ENCODE measurements at regions not wholly inside any gene's neighbourhood (a gene's known extent, or its start where the extent isn't known, plus 50 kb on each side); places are given as distances from the start of the nearest gene placed in this dataset.
"Not testable (repeated sequence)": the region's sequence is repeated elsewhere in the genome, so short reads cannot be mapped to it uniquely, and the experiment has no call there.

- no peak for DNase-seq
These were observed 596.5 kb downstream of the SUCLG1 start for GRCh38 chr2:83862600-83862999.

DNA sequence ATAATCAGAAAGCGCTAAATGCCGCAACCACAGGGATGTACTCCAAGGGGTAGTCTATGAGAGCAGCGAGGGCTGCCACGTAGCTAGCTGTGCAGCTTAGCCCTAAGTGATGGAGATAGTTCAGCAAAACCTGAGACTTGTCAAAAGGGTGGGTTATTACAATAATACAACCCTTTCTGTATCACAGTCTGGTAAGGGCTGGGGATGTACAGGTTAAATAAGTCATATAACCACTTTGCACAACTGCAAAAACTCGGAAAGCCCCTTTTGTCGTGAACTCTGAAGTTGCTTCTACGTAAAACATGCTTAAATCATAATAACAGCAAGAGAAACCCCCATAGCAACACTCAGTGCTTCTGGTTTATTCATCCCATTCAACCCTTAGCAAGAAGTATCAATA lies 598.8 kb downstream of the SUCLG1 start:
- DNase-seq: no peak

GRCh38 chr2:83859553-83859952 lies 599.5 kb downstream of the SUCLG1 start:
- no peak for DNase-seq

- DNase-seq: no peak
These were observed 608.0 kb downstream of the SUCLG1 start for GRCh38 chr2:83851066-83851465.

GRCh38 chr2:83850071-83850725 lies 608.9 kb downstream of the SUCLG1 start:
- DNase-seq: no peak

- no peak for DNase-seq
These were observed 614.6 kb downstream of the SUCLG1 start for GRCh38 chr2:83844490-83844889.

GRCh38 chr2:83842421-83842820 lies 616.7 kb downstream of the SUCLG1 start:
- no peak for DNase-seq

GRCh38 chr2:83837823-83838222 lies 621.3 kb downstream of the SUCLG1 start:
- DNase-seq: no peak

DNA sequence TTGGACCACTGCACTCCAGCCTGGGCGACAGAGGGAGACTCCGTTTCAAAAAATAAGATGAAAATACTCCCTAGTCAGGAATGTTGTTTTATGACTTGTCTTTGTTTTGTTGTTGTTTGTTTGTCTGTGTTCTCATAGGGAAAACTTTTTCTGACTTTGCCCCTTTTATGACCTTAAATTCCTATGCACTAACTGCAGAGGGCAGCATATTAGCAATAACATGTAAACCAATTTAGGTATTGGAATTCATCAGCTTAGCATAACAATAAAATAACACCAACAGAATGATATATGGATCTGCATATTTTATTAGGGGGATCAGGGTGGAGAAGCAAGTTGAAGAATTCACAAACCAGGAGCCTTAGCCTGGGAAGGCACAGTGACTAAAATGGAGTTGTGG lies 631.5 kb downstream of the SUCLG1 start:
- DNase-seq: no peak

DNA sequence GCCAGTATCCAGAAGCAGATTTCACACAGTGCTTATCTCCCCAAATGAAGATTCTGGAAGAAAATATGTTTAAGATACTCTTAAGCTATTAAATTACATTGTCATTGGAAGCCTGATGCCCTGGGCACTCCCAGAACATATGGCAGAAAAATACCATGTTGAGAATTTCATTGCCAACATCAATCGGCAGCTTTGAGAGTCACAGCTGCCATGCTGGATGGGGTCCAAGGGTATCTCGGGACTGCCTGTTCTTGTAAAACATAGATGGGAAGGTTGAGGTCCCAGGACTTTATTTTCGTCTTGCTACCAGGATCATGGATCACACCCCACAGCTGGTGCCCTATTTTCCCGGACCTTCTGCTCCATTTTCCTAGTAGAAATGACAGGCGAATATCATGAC lies 632.5 kb downstream of the SUCLG1 start:
- DNase-seq: no peak

DNA sequence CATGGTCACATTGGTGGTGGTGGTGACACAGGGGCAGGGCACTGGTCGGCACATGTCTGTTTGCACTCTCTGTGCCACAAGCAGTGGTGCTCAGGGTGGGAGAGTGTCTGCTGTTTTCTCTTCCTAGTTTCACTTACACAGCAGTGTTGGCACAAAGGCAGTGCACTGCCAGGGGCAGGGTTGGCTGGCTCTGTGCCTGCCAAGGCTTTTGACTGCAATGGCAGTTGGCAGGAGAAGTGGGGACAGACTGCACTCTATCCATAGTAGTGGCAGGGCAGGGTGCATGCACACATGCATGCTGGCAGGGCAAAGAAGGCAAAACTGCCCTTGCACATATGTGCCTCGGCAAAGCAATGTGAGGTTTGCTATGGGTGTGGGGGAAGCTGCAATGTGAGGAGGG lies 635.9 kb downstream of the SUCLG1 start:
- DNase-seq: no peak

GRCh38 chr2:83817511-83817910 lies 641.6 kb downstream of the SUCLG1 start:
- peak; percentile 12 for DNase-seq

DNA sequence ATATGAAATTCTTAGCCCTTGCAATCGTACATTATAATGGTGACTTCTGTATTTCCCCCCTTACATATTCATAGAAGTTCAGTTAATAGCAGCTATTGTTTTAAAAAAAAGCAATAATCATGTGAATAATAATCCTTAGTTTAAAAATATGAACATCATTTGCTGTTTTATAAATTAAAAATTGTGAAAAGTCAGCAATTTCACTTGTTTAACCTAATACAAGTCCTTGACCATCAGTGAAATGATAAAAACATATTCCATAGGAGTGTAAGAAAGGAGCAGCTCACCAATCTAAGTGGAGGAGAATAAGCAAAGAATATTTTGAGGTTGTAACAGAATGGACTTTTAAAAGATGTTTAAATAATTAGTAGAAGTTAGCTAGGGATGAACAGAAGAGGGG lies 650.2 kb downstream of the SUCLG1 start:
- DNase-seq: no peak

DNA sequence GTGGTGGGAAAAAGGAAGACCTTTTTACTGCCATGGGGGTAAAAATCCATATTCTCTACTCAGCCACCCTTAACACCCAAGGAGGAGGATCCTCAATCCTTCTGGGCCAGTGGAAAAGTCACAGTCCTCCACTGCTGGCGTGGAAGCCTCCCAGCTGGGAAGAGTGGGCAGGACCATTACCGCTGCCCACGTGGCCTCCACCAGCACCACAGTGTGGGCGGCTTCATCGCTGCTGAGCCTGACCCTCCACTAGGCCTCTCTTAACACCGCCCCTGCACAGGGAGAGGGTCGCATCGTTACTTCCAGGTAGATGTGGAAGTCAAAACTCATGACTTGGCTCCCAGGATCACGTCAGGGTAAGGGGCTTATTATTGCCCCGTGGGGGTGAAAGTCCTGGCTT lies 656.5 kb downstream of the SUCLG1 start:
- no peak for DNase-seq

DNA sequence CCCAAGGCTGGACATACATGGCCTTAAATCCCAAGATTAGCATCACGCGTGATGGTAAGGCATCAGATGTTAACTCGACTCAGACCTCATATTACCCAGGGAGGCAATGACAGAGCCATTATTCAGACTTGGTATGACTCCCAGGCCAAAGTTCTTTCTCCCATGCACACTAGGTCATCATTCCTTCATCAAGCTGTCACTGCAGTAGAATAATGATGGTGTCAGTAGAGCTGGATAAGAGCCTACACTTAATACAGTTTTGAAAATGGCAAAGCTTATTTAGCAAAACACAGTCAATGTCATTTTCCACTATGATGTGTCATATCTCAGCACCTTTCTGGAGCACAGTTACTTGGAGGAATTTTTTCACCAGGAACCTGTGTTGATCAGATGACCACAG lies 663.3 kb downstream of the SUCLG1 start:
- no peak for DNase-seq

GRCh38 chr2:83790467-83790866 lies 668.6 kb downstream of the SUCLG1 start:
- not testable (repeated sequence) for DNase-seq

DNA sequence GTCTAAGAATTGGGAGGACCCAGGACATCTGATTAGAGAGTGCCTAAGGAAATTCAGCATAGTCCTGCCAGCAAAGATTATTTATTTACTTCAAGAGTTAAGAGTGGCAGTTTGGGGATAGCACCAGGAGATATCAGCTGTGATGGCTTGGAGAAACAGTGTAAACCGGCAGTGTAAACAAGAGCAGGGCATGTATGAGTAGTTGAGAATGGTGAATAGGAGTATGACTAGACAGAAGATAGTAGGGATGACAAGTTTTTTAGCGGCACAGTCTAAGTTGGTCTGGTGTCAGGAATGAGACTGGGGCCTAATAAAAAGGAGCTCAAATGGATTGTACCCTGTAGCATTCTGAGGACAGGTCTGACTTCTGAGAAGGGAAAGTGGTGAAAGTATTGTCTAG lies 669.4 kb downstream of the SUCLG1 start:
- not testable (repeated sequence) for DNase-seq

DNA sequence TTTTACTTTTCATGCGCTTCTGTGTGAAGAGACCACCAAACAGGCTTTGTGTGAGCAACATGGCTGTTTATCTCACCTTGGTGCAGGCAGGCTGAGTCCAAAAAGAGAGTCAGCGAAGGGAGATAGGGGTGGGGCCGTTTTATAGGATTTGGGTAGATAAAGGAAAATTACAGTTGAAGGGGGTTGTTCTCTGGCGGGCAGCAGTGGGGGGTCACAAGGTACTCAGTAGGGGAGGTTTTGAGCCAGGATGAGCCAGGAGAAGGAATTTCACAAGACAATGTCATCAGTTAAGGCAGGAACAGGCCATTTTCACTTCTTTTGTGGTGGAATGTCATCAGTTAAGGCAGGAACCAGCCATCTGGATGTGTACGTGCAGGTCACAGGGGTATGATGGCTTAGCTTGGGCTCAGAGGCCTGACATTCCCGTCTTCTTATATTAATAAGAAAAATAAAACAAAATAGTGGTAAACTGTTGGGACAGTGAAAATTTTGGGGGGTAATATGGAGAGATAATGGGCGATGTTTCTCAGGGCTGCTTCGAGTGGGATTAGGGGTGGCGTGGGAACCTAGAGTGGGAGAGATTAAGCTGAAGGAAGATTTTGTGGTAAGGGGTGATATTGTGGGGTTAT lies 670.0 kb downstream of the SUCLG1 start:
- DNase-seq: not testable (repeated sequence)

DNA sequence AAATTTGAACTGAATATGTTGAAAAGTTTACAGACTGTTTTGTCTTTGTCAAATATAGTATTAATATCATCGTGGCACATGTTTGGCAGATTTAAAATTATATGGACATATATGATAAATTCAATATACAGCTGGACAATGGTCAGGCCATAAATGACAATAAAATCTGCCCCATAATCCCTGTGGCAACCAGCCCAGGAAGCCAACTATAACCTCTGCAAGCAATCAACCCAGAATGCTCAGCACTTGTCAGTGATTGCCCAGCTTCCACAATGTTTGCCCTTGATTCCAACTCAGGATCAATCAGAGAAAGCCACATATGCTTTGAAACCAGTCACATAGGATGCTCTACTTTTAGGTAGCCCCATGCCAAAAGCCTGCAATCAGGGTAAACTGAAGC lies 671.9 kb downstream of the SUCLG1 start:
- no peak for DNase-seq

DNA sequence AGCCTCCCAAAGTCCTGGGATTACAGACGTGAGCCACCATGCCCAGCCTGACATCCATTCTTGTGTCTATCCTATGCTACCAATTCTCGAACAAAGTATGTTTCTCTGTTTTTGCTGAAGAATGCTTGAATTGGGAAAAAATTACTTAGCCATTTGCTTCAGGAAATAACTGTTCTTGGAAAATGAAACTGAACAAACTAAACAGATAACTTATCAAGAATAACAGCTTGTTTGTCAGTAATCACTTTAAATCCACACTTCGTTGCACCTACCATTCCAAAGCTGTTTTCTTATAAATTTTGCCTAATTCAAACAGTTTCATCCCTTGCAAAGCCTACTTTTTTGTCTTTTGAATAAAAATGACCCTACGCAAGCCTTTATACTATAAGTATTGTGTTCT lies 672.9 kb downstream of the SUCLG1 start:
- no peak for DNase-seq

DNA sequence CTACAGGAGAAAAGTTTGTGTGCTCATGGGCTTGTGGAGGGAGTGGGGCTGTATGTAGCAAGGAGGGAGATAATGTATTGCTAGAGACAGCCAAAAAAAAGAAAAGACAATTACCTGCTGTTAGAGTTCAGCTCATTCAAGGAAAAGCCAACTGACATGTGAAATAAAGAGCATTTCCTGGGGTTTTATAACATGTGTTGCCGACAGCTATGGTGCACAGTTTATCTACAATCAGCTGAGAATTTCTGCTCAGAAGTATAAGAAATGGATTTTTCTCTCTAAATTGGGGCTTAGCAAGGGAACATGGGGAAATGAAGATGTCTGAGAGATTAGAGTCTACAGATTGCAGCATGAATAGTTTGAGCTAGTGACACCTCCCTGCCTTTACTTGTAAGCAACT lies 674.1 kb downstream of the SUCLG1 start:
- DNase-seq: no peak

DNA sequence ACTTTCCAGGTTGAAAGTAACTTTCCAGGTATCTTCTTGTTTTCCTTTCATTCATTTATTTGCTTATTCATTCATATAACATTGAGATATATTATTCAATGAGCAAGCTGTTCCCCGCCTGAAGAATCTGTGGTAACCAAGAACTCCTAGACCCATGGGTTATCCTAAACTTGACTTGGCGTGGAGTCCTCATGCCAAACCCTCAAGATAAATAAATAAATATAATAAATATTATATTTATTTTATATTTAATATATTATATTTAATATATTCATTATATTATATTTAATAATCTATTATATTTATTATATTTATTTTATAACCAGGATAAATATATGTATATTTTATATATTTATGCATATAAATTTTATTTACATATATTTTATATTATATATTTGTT lies 674.8 kb downstream of the SUCLG1 start:
- no peak for DNase-seq

DNA sequence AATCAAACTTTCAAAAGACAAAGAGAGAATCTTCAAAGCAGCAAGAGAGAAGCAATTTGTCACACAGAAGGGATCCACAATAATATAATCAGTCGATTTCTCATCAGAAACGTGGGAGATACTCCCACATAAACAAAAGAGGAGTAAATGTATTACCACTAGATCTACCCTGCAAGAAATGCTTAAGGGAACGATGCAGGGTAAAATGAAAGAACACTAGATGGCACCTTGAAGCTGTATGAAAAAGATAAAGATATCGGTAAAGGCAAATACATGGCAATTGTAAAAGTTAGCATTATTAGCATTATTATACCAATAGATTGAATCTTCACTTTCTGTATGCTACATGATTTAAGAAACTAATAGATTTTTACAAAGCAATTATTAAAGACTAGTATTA lies 677.0 kb downstream of the SUCLG1 start:
- no peak for DNase-seq

- no peak for DNase-seq
These were observed 694.6 kb downstream of the SUCLG1 start for GRCh38 chr2:83764447-83765005.

- DNase-seq: no peak
These were observed 701.8 kb downstream of the SUCLG1 start for GRCh38 chr2:83757329-83757728.

All from NCI-H1092 treated with DMSO at 0.1 percent for 48 hours (cell line).